ENCODE measurements at regions not wholly inside any gene's neighbourhood (a gene's known extent, or its start where the extent isn't known, plus 50 kb on each side); places are given as distances from the start of the nearest gene placed in this dataset.

GRCh38 chr20:60453388-60454246 is 495.4 kb downstream of the CDH26 start:
- DNase-seq, result no peak

DNA sequence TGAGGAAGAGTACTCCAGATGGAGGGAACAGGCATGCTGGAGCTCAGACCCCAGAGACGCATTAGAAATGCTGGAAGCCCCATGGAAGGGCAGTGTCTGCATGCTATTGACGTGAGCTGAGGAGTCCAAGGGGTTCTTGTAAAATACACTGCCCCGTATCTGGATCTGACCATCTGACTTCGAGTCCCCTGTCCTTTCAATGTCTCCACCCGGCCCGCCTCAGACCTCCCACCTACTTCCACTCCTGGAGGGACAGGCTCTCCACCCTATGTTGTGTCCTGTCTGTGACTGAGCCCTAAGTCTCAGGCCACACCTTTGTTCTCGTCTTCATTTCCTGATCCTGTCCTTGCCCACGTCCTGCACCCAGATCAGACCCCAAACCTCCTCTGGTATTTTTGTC is 496.3 kb downstream of the CDH26 start:
- DNase-seq, result no peak

DNA sequence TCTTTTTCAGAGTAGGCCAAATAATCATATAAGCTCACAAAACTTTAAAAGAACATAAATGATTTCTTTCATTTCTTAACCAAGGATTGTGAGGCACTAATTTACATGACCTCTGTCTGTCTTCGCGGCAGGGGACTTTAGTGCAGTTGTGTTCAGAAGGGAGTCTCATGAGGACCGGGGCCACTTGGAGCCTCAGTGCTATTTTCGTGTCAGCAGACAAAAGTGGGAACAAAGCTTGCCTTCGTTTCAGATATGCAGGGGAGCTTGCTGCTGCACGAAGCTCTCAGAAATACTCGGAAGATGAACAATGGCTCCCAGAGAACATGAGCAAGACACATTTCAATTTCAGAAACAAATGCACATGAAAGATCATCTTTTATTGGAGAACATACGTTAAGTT is 497.0 kb downstream of the CDH26 start:
- DNase-seq, result no peak

DNA sequence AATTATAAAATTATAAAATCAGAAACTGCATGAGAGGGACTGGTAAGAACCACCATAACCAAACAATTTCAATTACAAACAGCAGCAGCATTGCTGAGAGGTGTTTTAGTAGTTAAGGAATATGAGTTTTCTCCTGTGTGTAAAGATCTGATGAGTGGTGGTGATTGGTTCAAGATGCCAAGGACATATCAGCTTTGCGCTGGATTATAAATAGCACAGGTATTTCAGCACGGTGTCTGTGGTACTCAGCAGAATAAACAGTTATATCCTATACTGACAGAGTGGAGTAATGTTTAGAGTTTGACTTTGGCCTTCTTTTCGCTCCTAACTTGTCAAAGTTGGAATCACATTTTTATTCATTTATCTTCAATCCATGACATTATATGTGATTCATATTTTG is 501.0 kb downstream of the CDH26 start:
- DNase-seq, result no peak

- DNase-seq, result no peak
Measured at GRCh38 chr20:60461993-60462392, 503.8 kb downstream of the CDH26 start.

- DNase-seq, result no peak
Measured at GRCh38 chr20:60463798-60464197, 505.6 kb downstream of the CDH26 start.

DNA sequence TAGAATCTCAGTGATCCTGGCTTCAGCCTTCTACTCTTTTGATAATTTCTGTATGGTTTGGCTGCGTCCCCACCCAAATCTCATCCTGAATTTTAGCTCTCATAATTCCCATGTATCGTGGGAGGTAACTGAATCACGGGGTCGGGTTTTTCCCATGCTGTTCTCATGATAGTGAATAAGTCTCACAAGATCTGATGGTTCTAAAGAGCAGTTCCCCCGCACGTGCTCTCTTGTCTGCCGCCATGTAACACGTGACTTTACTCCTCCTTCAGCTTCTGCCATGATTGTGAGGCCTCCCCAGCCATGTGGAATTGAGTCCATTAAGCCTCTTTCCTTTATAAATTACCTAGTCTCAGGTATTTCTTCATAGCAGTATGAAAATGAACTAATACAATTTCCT is 507.2 kb downstream of the CDH26 start:
- DNase-seq, result no peak

GRCh38 chr20:60465993-60466686 is 507.9 kb downstream of the CDH26 start:
- no peak for DNase-seq

GRCh38 chr20:60466687-60467022 is 508.4 kb downstream of the CDH26 start:
- DNase-seq, result no peak

DNA sequence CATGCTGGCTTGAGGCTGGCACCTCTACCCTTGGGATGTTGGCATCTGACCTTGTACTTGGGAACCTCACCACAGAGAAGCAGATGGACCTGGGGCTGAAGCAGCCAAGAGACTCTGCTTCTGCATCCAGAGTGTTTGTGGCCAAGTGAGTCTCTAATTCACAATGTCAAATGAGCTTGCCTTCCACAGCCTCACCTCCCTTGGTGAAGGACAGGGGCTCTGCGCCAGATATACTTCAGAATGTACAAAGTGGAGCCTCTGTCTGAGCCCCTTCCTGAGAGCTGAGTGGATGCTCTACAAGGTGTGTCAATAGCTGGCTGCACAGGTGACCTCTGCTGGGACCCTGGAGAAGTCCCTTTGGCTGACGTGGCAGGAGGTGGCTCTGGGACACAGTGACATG is 508.9 kb downstream of the CDH26 start:
- no peak for DNase-seq

DNA sequence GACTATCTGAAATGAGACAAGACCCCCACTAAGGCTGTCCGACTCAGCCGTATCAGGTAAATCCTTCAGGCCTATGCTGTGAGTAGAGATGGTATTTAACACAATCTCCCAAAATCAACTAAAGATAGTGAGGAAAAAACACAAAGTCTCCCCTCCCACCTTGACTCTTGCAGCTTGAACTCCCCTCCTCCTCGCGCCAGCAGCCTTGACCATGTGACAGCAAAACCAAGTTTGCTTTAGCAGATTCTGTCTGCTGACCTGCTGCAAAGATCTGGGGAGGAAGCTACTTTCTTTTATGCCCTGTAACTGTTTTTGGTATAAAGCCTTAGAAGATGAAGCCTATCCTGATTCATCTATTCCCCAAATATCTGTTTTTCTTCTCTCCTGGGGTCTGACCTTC is 509.5 kb downstream of the CDH26 start:
- DNase-seq, result no peak

- DNase-seq, result no peak
Measured at GRCh38 chr20:60469829-60470228, 511.6 kb downstream of the CDH26 start.

DNA sequence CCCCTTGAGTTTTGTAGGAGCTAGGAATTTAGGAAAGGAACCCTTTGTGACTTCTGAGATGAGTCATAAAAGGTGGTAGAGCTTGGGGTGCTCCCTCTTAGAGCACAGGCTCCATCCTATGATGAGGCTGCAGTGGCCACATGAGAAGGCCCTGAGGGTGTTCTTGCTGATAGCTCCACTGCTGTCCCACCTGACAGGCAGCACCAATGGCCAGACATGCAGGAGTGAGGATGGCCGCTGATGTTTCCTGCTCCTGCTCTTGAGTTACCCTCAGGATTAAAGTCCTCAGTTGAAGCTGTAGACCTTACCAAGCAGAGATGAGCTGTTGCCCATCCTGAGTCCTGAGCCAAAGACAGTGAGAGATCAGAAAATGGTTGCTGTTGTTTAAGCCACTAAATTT is 512.1 kb downstream of the CDH26 start:
- DNase-seq, result no peak

DNA sequence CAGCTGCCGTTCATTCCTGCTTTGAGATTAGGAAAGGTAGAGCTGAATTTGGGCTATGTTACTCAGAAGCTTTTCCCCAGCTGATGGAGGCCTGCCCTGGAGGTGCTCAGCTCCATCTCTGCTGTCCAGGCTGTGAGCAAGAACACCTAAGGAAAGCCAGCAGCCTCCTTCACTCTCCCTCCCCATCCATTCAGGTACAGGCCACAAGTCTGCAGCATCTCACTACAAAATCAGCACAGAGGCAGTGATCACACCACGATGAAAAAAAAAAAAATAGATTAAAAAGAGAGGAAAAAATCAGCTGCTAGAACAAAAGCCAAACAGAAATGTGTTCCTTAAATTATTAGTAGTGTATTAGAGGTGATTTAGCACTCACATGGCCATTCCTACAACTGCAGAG is 515.0 kb downstream of the CDH26 start:
- DNase-seq, result no peak

- DNase-seq, result no peak
Measured at GRCh38 chr20:60474385-60474910, 516.2 kb downstream of the CDH26 start.

GRCh38 chr20:60476045-60476444 is 517.8 kb downstream of the CDH26 start:
- no peak for DNase-seq

- no peak for DNase-seq
Measured at GRCh38 chr20:60477958-60478357, 519.7 kb downstream of the CDH26 start.

GRCh38 chr20:60478533-60478932 is 520.3 kb downstream of the CDH26 start:
- no peak for DNase-seq

GRCh38 chr20:60480950-60481742 is 522.9 kb downstream of the CDH26 start:
- DNase-seq, result peak; percentile 37

- DNase-seq, result no peak
Measured at GRCh38 chr20:60481743-60482133, 523.5 kb downstream of the CDH26 start.

DNA sequence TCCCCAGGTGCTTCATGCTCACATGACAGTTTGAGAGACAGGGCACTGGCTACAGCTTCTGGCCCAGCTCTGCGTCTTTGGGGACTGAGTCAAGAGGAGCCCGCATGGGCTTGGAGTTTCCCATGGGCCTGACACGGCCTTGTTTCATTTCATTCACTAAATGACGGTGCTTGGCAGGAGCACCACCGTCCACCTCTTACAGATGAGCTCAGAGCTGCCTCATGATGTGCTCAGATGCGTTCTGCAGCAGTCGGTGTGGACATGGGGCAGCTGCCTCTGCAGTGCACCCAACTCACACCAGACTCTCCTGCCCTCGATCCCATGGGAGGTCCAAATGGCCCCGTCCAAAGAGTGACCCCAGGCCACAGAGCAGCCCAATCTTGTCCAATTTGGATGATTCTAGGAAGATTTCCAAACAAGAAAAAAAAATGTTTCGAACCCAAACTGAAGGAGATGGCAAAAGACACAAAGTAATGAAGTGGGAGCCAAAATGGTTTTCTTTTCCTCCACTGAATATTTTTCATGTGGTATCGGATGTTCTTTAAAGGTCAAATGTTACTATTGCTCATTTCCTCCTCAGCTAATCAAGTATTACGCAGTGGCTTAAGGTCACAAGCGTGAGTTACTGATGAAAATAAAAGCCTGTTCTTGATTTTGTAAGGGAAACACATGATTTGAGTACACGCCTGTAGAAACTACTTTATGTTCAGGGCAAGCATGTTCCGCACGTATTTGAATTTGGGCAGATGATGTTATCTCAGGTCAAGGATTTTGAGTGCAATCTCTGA is 524.2 kb downstream of the CDH26 start:
- no peak for DNase-seq

GRCh38 chr20:60483371-60483770 is 525.1 kb downstream of the CDH26 start:
- DNase-seq, result no peak

- DNase-seq, result no peak
Measured at GRCh38 chr20:60484316-60484715, 526.1 kb downstream of the CDH26 start.

All from right hindlimb (tissue), 1 donor.